ENCODE measurements at regions not wholly inside any gene's neighbourhood (a gene's known extent, or its start where the extent isn't known, plus 50 kb on each side); places are given as distances from the start of the nearest gene placed in this dataset.

- no peak for TF ChIP-seq NR3C1 (CRISPR knock-in tag; IDR thresholded peaks at IDR 0.05)
- TF ChIP-seq MTA2 (IDR thresholded peaks at IDR 0.05; ENCODE audit: low read depth), result no peak
- no peak for TF ChIP-seq MXI1 (IDR thresholded peaks at IDR 0.05; ENCODE audit: low read depth, low read length)
- TF ChIP-seq CTCF (IDR thresholded peaks at IDR 0.05 in 2 of 3, conservative IDR thresholded peaks at IDR 0.05 in 1 of 3; ENCODE audit: insufficient read depth in 2 of 3, low read depth in 1 of 3, low read length in 3 of 3), result no peak
- no peak for TF ChIP-seq KDM1A (IDR thresholded peaks at IDR 0.05)
- TF ChIP-seq THAP7 (CRISPR knock-in tag; IDR thresholded peaks at IDR 0.05), result no peak
- no peak for TF ChIP-seq SP1 (CRISPR knock-in tag; IDR thresholded peaks at IDR 0.05)
- no peak for TF ChIP-seq TEAD4 (IDR thresholded peaks at IDR 0.05; ENCODE audit: low read length)
- TF ChIP-seq TEAD4 (CRISPR knock-in tag; IDR thresholded peaks at IDR 0.05; ENCODE audit: borderline replicate concordance), result no peak
These were observed 340.5 kb upstream of the SATB1 start for GRCh38 chr3:18765662-18766061.

Measured in K562 (cell line).